Tibial nerve (tissue), 4 donors: ENCODE measurements at regions not wholly inside any gene's neighbourhood (a gene's known extent, or its start where the extent isn't known, plus 50 kb on each side); places are given as distances from the start of the nearest gene placed in this dataset.

Experiments used
- DNase-seq, 2 donors: peaks; one replicate each; pipeline ENCODE4 v3.0.0-alpha.2; 2019; ENCODE audit warnings: low spot score in 2 of 2
- H3K27ac ChIP-seq, 4 donors: fragments of 200-600 bp; sonication (generic) in 3 of 4; one replicate each; pipeline ENCODE4 v1.5.1; 2017 to 2019; ENCODE audit warnings: mild to moderate bottlenecking in 1 of 4
- H3K27me3 ChIP-seq, 2 donors: fragments of 200-600 bp; sonication (generic) in 1 of 2; one replicate each; pipeline versions ENCODE4 v1.5.1 to v1.6.0; 2017 to 2019
- H3K36me3 ChIP-seq, 3 donors: fragments of 200-600 bp; sonication (generic); one replicate each; pipeline ENCODE4 v1.5.1; 2018 to 2019
- H3K4me1 ChIP-seq, 4 donors: fragments of 200-600 bp; sonication (generic) in 3 of 4; one replicate each; pipeline ENCODE4 v1.5.1; 2017 to 2019
- H3K4me3 ChIP-seq, 4 donors: fragments of 200-600 bp; sonication (generic) in 3 of 4; one replicate each; pipeline ENCODE4 v1.5.1; 2017 to 2019; ENCODE audit warnings: mild to moderate bottlenecking in 1 of 4, moderate library complexity in 1 of 4
- H3K9me3 ChIP-seq, 4 donors: fragments of 200-600 bp; sonication (generic) in 3 of 4; one replicate each; pipeline ENCODE4 v1.5.1; 2017 to 2019
- EP300 ChIP-seq, 2 donors: sonication (generic); formaldehyde crosslinking; IDR thresholded peaks; one replicate each; pipeline ENCODE4 v1.6.1; 2017; ENCODE audit warnings: antibody characterized with exemption in 2 of 2, mild to moderate bottlenecking in 1 of 2
- POLR2A ChIP-seq, 2 donors: fragments of 450-650 bp; IDR thresholded peaks; one replicate each; pipeline ENCODE4 v1.6.1; 2017; ENCODE audit warnings: antibody characterized with exemption in 2 of 2, mild to moderate bottlenecking in 2 of 2, moderate library complexity in 2 of 2
- WGBS, 2 donors: methylation state at CpG; one replicate each; pipeline ENCODE4 v1.1.5; 2018; 5-methylcytosine and 5-hydroxymethylcytosine counted together
- TF ChIP-seq, protein P1 (sequence below), 5 experiments: fragments of 200-600 bp in 3 of 5; fragments of 450-650 bp in 2 of 5; sonication (generic) in 3 of 5; IDR thresholded peaks; one replicate each; pipeline ENCODE4 v1.5.1; 2016 to 2019; ENCODE audit warnings: antibody characterized with exemption in 5 of 5, mild to moderate bottlenecking in 3 of 5, moderate library complexity in 2 of 5

DNA sequence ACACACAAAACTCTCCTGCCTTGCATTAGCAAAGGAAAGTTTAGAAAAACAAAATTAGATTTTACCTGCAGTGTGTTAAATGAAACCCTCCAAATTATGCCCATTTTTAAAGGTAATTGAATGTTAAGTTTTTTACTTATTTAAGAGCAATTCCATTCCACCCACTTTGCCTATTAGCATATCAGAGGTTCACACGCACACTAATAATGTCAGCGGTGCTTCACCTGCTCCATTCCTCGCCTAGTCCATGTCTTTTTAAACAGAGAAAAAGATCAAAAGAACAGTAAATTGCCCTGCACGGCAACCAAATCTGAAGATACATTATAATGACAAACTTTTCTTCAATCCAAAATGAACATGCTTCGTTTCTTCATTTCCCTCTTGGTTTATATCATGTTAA, 97.3 kb upstream of the LRRN1 start:
- no peak overlapping the region for H3K27ac ChIP-seq
- H3K4me3 ChIP-seq, result no peak overlapping the region
- H3K9me3 ChIP-seq, result no peaks in the 10 kb centered on the region
- no peak for DNase-seq
- TF ChIP-seq POLR2A (IDR thresholded peaks at IDR 0.05), result no peak
- TF ChIP-seq, protein P1, sequence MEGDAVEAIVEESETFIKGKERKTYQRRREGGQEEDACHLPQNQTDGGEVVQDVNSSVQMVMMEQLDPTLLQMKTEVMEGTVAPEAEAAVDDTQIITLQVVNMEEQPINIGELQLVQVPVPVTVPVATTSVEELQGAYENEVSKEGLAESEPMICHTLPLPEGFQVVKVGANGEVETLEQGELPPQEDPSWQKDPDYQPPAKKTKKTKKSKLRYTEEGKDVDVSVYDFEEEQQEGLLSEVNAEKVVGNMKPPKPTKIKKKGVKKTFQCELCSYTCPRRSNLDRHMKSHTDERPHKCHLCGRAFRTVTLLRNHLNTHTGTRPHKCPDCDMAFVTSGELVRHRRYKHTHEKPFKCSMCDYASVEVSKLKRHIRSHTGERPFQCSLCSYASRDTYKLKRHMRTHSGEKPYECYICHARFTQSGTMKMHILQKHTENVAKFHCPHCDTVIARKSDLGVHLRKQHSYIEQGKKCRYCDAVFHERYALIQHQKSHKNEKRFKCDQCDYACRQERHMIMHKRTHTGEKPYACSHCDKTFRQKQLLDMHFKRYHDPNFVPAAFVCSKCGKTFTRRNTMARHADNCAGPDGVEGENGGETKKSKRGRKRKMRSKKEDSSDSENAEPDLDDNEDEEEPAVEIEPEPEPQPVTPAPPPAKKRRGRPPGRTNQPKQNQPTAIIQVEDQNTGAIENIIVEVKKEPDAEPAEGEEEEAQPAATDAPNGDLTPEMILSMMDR (IDR thresholded peaks at IDR 0.05), result no peak
- TF ChIP-seq EP300 (IDR thresholded peaks at IDR 0.05), result no peak
- H3K4me1 ChIP-seq, result peaks cover 0 to 7% (median 0%) of the 10 kb centered on the region in 4 donors
- H3K36me3 ChIP-seq, result no peaks in the 10 kb centered on the region
- no peaks in the 10 kb centered on the region for H3K27me3 ChIP-seq
- 88 to 89% methylated on average over 5 of the region's 5 CpGs for WGBS, 2 donors

DNA sequence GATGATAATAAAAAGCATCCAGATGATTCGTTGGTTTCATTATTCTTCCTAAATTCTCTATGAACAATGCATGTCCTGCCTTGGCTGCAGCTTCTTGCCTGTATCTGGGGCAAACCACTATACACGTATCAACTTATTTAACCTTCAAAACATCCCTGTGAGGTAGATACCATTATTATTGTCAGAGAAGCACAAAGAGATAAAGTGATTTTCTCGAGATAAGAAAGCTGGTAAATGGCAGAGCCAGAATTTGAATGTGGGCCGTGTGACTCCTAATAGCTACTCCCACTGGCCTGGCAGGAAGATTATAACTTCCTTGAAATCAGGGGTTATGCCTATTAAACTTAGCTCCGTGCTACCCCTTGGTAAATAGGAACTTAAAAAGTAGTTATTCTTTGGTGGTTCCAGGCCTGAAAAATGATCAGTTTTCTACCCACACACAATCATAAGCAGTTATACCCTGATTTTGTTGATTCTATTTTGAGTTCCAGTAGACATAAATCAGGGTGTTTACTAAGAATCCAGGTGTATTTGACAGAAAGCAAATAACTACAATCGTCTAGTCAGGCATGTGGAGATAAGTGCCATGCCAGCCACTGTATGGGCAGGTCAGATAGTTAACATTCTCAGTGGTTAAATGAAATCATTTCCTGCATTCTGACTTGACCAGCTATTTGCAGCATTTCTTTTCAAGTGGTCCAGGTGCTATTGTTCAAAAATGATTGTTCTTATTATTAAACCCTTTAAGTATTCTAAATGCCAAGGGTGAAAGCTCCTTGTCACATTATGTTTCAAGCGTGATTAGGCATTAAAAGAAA, 99.2 kb upstream of the LRRN1 start:
- WGBS, 2 donors, result 75 to 81% methylated on average over 7 of the region's 7 CpGs

DNA sequence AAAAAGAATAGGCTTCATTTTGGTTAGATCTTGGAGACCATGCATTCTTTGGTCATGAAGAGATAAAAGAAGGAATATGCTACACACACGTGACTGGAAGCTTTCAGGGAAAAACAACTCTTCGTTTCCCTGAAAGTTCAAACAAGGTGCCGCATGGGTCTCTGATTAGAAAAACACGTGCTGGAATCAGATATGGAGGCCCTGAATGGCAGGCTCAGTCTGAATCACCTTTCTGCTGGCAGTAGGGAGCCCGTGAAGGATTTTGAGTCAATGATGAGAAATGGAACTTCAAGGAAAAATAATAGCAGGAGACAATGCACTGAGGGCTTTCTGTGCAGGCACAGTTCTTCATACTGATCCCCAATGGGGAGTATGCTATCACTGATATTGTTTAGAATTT, 99.8 kb upstream of the LRRN1 start:
- Histone ChIP-seq H3K9me3 (no peaks in the 10 kb centered on the region), H3K4me3 (no peak overlapping the region), H3K27ac (no peak overlapping the region), H3K36me3 (no peaks in the 10 kb centered on the region), H3K27me3 (no peaks in the 10 kb centered on the region), H3K4me1 (no peaks in the 10 kb centered on the region)
- WGBS, 2 donors, result 84 to 92% methylated on average over 5 of the region's 5 CpGs
- DNase-seq, result no peak
- TF ChIP-seq, protein P1 (IDR thresholded peaks at IDR 0.05), result no peak
- TF ChIP-seq EP300 (IDR thresholded peaks at IDR 0.05) (no peak), POLR2A (IDR thresholded peaks at IDR 0.05) (no peak)

More for the DNA sequence above, 99.2 kb upstream of the LRRN1 start:
- no peaks in the 10 kb centered on the region for H3K36me3 ChIP-seq
- DNase-seq, result no peak
- H3K4me3 ChIP-seq, result no peak overlapping the region
- TF ChIP-seq POLR2A (IDR thresholded peaks at IDR 0.05) (no peak), EP300 (IDR thresholded peaks at IDR 0.05) (no peak)
- TF ChIP-seq, protein P1 (IDR thresholded peaks at IDR 0.05), result no peak
- H3K27me3 ChIP-seq, result no peaks in the 10 kb centered on the region
- no peak overlapping the region for H3K27ac ChIP-seq
- H3K9me3 ChIP-seq, result no peaks in the 10 kb centered on the region
- H3K4me1 ChIP-seq, result peaks cover 0 to 2% (median 0%) of the 10 kb centered on the region in 4 donors

DNA sequence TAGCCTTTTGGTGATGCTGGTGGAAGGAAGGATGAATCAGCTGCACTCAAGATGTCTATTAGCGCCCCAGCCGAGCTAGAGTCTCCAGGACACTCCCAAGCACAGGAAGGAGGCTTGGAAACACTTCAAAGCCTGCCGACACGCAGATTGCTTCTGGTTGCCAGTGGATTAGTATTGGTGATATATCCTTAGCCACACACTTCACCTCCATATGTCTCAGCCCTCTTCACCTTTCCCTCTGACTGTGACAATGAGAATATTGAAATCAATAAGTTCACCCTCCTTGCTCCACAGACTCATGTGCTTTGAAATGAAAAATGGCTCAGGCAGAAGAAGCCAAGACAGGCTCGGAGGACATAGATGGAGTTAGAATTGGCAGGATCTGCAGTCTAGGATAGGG, 102.9 kb upstream of the LRRN1 start:
- H3K4me1 ChIP-seq, result no peaks in the 10 kb centered on the region
- H3K27ac ChIP-seq, result no peak overlapping the region
- no peaks in the 10 kb centered on the region for H3K9me3 ChIP-seq
- TF ChIP-seq EP300 (IDR thresholded peaks at IDR 0.05) (no peak), POLR2A (IDR thresholded peaks at IDR 0.05) (no peak)
- TF ChIP-seq, protein P1 (IDR thresholded peaks at IDR 0.05), result no peak
- H3K36me3 ChIP-seq, result no peaks in the 10 kb centered on the region
- DNase-seq, result no peak
- 70 to 75% methylated on average over 5 of the region's 5 CpGs for WGBS, 2 donors
- H3K4me3 ChIP-seq, result no peak overlapping the region
- H3K27me3 ChIP-seq, result no peaks in the 10 kb centered on the region

DNA sequence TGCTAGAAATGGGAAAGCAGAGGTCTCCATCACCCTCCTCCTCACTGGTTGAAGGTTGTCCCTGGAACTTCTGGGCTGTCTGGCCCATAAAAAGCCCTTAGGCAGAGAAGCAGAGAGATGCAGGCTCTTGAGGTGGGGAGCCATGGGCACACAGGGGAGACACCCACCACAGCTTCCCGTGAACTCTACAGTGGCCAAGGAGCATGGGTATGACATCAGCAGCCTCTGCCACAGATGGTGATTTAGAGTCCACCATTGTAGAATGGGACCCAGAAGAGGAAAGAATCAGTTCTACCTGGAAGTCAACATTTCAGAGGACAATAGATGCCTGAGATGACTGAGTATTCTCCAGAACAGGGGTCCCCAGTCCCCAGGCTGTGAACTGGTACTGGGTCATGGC, 105.6 kb upstream of the LRRN1 start:
- no peak for DNase-seq
- no peak overlapping the region for H3K4me3 ChIP-seq
- no peaks in the 10 kb centered on the region for H3K36me3 ChIP-seq
- no peaks in the 10 kb centered on the region for H3K27me3 ChIP-seq
- 89 to 92% methylated on average over 1 of the region's 1 CpG for WGBS, 2 donors
- TF ChIP-seq POLR2A (IDR thresholded peaks at IDR 0.05) (no peak), EP300 (IDR thresholded peaks at IDR 0.05) (no peak)
- TF ChIP-seq, protein P1 (IDR thresholded peaks at IDR 0.05), result no peak
- H3K4me1 ChIP-seq, result no peaks in the 10 kb centered on the region
- no peaks in the 10 kb centered on the region for H3K9me3 ChIP-seq
- H3K27ac ChIP-seq, result no peak overlapping the region
